GM20431 (cell line): ENCODE measurements at regions not wholly inside any gene's neighbourhood (a gene's known extent, or its start where the extent isn't known, plus 50 kb on each side); places are given as distances from the start of the nearest gene placed in this dataset.
"Not testable (repeated sequence)": the region's sequence is repeated elsewhere in the genome, so short reads cannot be mapped to it uniquely, and the experiment has no call there.

ENCODE experiments used
- in situ Hi-C: fragments of 300-500 bp; cut with MseI, MboI; formaldehyde crosslinking; loops from one replicate; pipeline ENCODE4 v1.15.0; 2020; ENCODE audit warnings: low sequenced_read_pairs; ENCODE audit not compliant: unreplicated experiment

GRCh38 chr12:47493801-47494200 is 212.0 kb downstream of the RPAP3 start:
- in situ Hi-C loops: no loop called here

- in situ Hi-C loops: no loop called here
Measured at GRCh38 chr12:47491516-47492305, 214.1 kb downstream of the RPAP3 start.

- in situ Hi-C loops: no loop called here
Measured at GRCh38 chr12:47488888-47489287, 216.9 kb downstream of the RPAP3 start.

DNA sequence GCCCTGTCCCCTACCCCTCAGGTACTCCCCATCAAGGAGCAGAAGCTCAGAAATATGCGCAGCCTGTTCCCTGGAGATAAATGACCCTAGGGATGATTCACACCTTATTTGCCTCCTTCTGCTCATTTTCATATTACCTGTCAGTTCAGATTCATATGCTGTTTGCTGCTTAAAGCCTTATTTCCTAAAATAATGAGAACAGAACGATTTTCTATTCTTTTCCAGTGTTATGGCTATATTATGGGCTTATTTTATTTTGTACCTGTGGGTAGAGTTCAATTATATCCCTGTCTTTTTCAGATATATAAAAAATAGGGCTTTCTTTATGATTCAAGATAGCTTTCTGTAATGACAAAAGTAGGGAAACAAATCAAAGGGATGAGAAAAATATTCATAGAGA is 224.8 kb downstream of the RPAP3 start:
- in situ Hi-C loops: no loop called here

DNA sequence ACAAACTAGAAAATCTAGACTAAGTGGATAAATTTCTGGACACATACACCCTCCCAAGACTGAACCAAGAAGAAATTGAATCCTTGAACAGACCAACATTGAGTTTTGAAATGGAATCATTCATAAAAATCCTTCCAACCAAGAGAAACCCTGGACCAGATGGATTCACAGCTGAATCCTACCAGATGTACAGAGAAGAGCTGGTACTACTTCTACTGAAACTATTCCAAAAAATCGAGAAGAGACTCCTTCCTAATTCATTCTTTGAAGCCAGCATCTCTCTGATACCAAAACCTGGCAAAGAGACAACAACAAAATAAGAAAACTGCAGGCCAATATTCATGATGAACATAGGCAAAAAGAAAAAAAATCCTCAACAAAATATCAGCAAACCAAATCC is 227.4 kb downstream of the RPAP3 start:
- in situ Hi-C loops: no loop called here

GRCh38 chr12:47473091-47473490 is 232.7 kb downstream of the RPAP3 start:
- in situ Hi-C loops: no loop called here

DNA sequence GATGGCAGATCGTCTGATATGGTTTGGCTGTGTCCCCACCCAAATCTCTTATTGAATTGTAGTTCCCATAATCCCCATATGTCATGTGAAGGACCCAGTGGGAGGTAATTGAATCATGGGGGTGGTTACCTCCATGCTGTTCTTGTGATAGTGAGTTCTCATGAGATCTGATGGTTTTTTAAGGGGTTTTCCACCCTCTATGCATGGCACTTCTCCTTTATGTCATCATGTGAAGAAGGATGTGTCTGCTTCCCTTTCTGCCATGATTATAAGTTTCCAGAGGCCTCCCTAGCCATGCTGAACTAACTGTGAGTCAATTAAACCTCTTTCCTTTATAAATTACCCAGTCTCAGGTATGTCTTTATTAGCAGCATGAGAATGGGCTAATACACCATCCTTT is 235.5 kb downstream of the RPAP3 start:
- in situ Hi-C loops: not testable (repeated sequence)

- in situ Hi-C loops: not testable (repeated sequence)
Measured at GRCh38 chr12:47463918-47464317, 241.9 kb downstream of the RPAP3 start.

GRCh38 chr12:47458279-47458678 is 247.6 kb downstream of the RPAP3 start:
- in situ Hi-C loops: no loop called here

DNA sequence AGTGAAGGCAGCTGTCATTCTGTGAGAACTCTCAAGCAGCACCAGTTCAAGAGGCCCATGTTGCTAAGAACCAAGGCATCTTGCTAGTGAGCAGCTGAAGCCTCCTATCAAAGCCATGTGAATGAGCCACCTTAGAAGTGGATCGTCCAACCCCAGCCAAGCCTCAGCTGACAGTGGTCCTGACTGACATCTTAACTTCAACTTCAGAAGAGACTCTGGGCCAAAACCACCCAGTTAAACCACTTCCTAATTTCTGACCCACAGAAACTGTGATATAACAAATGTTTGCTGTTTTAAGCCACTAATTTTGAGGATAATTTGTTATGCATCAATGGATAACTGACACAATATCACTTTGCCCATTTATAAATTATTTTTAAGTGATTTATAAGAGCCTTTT is 256.0 kb downstream of the RPAP3 start:
- in situ Hi-C loops: no loop called here

DNA sequence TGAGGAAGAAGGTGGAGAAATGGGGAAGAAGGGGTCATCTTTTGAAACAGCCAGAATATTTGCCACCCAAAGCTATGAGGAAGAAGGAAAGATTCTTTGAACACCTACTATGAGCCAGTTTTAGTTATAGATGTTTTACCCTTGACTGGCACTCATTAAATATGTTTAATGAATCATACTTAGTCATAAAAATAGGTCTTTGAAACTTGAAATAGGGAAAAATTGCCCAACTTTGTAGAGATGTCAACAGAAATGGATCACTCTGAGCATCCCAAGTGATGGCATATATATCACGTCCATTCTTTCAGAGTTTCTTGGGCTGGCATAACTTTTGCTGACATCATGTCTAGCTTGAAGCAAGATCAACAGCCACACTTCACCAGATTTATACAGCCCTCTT is 263.5 kb downstream of the RPAP3 start:
- in situ Hi-C loops: no loop called here

DNA sequence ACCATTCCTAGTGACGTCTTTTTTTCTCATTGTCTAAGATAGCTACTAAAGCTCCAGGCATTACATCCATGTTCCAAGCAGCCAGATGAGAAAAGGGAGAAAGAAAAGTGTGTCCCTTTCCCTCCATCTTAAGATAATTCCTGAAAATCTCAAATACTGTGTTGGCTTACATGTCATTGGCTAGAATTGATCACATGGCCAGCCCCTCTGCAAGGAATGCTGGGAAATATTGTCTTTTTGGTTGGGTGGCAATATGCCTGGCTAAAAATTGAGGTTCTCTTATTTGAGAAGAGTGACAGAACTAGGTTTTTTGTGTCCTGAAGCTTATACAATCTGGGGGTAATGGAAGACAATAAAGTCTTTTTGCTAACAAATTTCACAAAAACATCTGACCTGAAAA is 264.3 kb downstream of the RPAP3 start:
- in situ Hi-C loops: no loop called here

DNA sequence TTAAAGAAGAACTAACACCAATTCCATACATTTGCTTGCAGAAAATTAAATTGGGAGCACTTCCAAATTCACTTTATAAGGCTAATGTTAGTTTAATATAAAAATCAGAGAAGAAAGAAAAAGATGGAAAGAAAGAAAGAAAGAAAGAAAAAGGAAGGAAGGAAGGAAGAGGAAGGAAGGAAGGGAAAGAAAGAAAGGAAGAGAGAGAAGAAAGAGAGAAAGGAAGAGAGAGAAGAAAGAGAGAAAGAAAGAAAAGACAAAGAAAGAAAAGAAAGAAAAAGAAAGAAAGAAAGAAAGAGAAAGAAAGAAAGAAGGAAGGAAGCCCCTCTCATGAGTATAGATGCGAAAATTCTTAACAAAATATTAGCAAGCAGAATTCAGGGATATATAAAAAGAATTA is 267.7 kb downstream of the RPAP3 start:
- in situ Hi-C loops: no loop called here

- in situ Hi-C loops: no loop called here
Measured at GRCh38 chr12:47437570-47437969, 268.3 kb downstream of the RPAP3 start.

DNA sequence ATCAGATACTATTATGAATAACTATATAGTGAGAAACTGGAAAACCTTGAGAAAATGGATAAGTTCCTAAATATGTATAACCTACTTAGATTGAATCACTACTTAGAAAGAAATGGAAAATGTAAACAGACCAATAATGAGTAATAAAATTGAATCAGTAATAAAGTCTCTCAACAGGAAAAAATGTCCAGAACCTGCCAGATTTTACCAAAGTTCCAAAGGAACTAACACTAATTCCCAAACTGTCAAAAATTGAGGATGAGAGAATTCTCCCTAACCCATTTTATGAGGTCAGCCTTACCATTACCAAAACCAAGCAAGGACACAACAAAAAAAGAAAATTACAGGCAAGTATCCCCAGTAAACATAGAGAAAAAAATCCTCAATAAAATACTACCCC is 272.0 kb downstream of the RPAP3 start:
- in situ Hi-C loops: no loop called here

- in situ Hi-C loops: not testable (repeated sequence)
Measured at GRCh38 chr12:47426678-47427309, 279.0 kb downstream of the RPAP3 start.

DNA sequence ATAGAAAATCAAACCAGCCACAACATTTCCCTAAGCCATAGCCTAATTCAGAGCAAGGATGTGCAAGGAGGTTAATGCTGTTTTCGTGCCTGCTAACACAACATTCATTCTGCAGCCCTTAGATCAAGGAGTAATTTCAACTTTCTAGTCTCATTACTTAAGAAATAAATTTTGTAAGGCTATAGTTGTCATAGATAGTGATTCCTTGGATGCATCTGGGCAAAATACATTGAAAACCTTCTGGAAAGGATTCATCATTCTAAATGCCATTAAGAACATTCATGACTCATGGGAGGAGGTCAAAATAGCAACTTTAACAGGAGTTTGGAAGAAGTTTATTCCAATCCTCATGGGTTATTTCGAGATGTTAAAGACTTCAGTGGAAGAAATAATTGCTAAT is 283.2 kb downstream of the RPAP3 start:
- in situ Hi-C loops: no loop called here

DNA sequence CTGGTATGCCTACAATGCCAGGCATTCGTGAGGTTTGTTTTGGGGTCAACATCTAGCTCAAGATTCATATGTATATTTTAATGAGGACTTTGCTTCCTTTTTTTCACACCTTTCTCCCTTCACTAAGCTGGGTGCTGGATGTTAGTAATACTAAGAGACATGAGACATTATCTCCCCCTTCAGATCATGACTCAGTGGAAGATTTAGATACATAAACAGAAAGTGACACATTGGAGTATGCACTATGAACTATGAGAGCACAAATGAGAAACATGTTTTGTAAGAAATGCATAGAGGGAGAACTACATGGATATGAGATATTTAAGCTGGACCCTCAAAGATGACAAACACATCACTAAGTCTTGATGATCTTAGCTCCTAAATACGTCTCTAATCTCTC is 286.3 kb downstream of the RPAP3 start:
- in situ Hi-C loops: no loop called here

DNA sequence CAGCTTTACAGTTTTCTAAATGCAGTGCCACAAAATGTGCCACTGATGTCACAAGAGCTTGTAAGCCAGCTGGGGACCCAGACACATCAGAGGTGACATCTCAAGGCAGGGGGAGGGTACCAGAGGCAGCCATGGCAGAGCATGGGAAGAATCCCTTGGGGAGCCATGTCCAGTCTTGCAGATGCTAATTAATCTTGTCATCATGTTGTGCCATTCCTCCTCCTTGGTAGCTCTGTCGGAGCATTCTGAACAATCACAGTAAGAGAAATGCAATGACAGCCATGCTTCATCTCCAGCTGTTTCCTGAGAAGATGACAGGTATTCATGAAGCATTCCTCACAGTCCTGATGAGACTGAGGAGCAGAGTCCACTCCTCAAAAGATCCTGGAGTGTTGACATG is 287.9 kb downstream of the RPAP3 start:
- in situ Hi-C loops: no loop called here

DNA sequence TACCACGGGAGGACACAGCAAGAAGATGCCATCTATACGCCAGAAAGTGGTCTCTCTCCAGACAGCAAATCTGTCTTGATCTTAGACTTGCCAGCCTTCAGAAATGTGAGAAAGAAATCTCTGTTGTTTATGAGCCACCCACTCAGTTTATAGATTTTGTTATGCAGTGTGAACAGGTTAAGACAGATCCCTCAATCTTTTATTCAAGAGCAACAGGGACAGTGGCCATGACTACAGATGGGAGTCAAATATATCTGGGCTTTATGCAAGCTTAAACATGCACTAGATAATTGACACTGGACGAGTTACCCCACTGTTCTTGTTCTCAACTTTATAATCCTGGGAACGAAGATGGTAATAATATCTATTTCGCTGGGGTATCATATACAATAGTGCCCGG is 288.7 kb downstream of the RPAP3 start:
- in situ Hi-C loops: no loop called here

DNA sequence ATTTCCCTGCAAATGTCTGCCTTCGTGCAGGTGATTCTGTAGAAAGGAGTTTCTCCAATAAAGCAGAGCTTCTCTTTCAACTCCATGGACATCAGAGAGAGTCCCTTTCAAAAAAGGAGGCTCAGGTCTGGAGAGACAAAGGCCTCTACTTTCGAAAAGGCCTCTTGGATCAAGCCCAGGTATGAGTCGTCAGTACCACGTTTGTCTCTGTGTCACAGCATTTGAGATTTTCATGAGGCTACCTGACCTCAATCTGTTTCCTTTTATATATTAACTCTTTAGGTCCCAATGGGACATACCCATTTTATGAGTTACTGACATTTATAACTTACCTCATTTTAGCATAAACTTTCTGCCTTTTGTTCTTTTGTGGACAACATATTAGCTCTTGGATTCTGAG is 290.8 kb downstream of the RPAP3 start:
- in situ Hi-C loops: no loop called here

GRCh38 chr12:47414511-47414910 is 291.3 kb downstream of the RPAP3 start:
- in situ Hi-C loops: no loop called here
